Kidney capillary endothelial cell (primary cell): ENCODE measurements at regions not wholly inside any gene's neighbourhood (a gene's known extent, or its start where the extent isn't known, plus 50 kb on each side); places are given as distances from the start of the nearest gene placed in this dataset.

Experiments used
- DNase-seq: peaks from one replicate; pipeline ENCODE4 v3.0.0-alpha.2; 2018; ENCODE audit warnings: low spot score

DNA sequence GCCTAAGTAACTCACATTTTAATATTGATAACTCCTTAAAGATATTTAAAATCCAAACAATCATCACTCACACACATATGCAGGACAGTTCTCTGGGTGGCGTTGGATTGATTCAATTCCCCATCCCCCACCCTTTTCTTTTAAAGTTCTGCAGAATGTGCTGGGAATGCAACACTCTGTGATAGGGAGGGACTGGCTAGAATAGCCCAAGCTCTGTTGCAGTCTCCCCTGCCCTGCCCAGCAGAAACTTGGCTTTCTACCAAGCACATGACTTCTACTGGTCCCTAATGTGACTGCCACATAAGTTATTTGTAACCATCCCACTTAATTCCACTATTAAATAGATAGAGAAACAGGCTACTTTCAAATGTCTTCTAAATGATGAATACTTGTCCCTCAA is 55.2 kb downstream of the TWIST1 start:
- DNase-seq: no peak

DNA sequence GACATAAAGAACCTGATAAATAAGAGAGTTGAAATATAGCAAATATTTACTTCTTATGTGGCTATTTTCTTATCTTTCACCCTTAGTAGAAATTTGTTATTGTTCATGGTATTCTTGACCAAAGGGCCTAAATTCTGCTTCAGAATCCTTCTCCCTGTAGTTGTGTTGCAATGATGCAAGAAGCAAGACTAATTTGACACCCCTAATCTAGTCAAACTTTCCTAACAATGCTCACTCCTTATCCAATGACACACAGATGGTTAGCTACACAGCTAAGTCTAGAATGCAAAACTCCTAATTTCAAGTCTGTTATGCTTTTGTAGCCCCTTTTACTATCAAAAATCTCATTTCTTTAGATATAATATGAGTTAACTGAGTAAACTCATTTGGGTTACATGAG is 56.1 kb downstream of the TWIST1 start:
- DNase-seq: no peak

DNA sequence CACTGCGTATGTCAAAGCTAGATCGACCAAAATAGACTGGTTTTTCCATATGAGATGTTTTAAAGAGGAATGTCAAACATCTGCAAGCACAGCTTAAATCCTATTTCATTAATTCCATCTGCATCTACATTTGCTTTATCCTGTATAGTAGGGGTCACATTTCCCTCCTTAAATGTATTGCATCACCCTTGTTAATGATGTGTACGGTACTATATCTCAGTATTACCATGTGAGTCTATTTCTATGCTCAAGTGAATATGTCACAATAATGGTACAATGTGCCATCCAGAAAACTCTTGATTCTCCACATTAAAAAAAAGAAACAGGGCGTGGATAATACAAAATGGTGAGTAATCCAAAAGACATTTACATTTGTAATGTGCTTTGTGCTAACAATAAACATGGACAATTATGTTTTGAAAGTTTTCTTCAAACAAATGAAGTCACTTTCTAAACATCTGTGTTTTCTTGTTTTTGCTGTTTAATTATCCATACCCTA is 56.6 kb downstream of the TWIST1 start:
- DNase-seq: peak; percentile 19

DNA sequence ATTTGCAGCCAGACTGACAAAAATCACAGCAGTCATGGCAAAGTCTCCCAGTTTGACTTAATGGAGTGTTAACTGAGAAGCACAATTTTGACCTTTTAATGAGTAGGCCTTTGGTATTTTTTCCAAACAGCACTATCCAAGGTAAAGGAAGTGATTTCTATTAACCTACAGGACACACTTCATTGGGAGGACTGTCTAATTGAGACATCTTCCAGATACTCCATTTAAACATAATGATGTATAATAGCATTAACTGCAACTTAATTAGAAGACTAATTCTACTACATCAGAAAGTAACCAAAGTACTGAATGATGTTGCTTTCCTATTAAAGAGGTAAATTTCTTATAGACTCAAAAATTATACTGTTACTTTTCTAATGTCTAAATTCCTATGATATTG is 61.1 kb downstream of the TWIST1 start:
- no peak for DNase-seq
